GM19240 (cell line): ENCODE measurements at regions not wholly inside any gene's neighbourhood (a gene's known extent, or its start where the extent isn't known, plus 50 kb on each side); places are given as distances from the start of the nearest gene placed in this dataset.
"Not testable (repeated sequence)": the region's sequence is repeated elsewhere in the genome, so short reads cannot be mapped to it uniquely, and the experiment has no call there.

Experiments
- DNase-seq: peaks from one replicate; pipeline ENCODE4 v3.0.0; 2011; ENCODE audit warnings: low spot score; ENCODE audit not compliant: insufficient read length

DNA sequence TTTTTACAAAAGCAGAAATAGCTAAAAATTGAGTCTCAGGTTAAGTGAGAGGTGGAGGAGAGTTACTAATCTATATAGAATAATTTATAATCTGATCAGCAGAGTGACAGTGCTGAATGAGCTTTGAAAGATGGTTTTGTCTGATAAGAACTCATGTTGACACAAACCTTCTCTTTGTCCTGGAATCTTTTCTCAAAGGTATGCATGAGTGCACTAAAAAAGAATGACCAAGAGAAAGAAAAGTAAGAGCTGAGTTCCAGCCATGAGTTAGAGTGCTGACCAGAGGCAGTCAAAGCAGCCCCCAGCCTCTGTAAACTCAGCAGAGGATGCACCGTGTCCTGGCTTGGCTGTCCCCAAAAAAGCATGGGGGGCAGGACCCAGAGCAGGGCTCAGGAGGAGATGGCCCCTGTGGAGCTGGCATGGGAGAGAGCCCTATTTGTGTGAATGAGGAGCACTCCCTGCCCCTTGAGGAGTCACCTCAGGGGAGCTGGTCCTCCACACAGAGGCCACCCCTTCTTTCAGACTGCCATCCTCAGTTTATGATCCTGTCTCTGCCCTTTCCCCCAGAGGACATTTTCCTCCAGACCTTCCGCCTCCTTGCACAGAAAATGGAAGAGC lies 129.8 kb downstream of the SEC23A start:
- no peak for DNase-seq

DNA sequence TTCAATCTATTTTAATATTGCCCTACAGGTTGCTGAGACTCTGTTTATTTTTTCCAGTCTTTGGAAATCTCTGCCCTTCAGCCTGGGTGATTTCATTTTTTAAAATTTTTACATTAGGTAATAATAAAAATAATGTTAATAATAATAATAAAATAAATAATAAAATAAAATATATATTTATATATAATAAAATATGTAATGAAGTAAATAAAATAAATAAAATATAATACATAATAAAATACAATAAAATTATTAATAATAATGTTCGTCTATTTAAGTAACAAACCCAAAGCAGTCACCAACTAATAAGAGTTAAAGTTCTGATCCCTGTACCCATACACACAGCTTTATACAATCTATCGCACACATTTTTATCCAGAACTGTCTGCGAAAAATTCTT lies 130.5 kb downstream of the SEC23A start:
- no peak for DNase-seq

DNA sequence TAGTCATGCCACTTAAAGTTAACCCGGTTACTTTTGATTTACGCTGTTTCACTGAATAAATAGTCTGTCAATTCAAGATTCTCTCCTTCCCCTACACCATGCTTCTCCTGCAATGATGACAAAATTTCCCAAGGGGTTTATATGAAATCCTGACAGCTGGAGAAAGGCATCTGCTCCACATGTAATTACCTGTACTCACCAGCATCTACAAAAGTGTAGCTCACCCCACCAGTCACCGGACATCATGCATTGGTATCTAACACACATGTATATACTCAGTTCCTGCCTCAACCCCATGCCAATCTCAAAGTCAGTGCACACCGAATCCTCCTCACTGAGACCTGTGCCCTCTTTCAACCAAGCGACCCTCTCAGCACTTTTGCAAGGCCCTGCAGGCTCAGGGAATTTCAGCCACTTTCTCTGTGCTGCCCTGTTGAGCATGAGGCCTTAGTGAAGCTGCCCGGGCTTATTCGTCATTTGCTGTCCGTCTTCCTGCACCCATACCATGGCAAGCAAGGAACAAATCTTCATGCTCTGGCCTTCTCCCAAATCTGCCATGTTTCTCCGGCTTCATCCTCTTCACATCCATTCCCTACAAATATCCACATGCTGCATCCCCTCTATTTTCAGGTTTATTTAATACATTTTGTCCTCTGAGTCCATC lies 131.6 kb downstream of the SEC23A start:
- DNase-seq, result no peak

DNA sequence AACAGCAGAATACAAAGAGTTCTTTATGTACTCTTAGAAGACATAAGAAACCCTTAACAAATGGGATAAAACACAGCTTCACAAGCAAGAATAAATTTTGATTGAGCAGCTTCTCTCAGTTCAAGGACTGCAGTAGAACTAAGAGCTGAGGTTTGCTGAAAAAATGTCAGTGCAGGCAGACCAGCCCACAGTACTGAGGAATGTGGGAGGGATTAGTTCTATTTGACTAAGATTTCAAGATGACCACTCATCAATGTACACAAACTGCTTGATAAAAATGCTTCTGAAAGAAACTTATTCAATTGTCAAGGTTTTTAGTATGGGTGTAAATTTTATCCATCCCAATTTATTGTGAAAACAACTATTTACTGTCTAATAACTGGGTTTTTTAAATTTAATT lies 138.4 kb downstream of the SEC23A start:
- DNase-seq, result no peak

DNA sequence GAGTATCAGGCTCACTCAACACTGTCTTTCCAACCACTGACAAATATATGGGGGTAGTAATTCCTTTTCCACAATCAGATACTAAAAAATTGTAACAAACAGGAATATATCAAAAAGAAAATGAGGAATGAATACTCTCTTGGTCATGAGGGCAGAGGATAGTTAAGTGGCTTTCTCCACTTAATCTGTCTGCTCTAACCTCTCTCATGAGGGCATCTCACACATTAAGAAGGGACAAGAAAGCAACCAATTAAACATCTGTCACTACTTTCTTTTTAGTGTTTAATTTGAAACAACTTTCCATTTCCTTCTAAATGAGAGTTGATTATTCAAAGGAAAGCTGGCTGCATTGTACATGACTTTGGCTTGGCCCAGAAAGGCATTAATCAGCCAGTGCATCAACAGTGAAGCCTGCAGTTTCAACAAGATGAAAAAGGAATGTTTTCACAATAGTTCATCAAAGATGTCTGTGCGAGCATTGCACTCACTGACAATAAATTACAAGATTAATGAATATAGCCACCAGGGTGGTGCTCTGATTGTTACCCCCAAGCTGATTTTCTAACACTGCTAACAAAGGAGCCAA lies 142.0 kb downstream of the SEC23A start:
- DNase-seq, result no peak

DNA sequence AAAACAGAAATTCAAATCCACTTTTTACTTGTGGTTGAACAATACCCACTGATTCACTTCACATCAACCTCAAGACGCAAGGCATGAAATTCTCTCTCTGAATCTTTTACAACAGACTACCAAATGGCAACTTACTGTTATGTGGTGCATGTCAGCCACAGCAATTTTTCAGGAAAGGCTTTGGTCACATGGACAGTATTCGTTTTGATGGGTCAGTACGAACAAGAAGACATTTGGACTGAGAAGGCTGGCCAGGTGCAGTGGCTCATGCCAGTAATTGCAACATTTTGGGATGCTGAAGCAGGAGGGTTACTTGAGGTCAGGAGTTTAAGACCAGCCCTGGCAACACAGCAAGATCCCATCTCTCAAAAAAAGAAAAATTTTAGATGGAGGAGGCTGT lies 144.0 kb downstream of the SEC23A start:
- DNase-seq, result no peak

DNA sequence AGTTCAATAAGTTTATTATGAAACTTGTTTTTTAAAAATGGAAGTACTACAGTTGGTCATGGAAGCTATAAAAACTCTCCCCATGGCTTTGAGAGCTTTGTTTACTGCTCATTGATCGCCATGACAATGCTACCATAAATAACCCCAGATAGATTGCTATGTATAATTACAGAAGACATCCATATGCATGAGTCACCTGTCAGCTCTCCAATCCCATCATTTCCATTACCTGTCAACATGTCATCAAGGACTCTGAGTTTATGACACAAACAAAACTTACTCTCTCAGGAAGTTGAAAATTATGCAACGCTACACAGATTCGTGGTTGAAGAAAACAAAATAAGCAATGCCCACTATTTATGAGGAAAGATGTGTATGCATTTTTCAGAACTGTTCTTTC lies 144.4 kb downstream of the SEC23A start:
- no peak for DNase-seq

DNA sequence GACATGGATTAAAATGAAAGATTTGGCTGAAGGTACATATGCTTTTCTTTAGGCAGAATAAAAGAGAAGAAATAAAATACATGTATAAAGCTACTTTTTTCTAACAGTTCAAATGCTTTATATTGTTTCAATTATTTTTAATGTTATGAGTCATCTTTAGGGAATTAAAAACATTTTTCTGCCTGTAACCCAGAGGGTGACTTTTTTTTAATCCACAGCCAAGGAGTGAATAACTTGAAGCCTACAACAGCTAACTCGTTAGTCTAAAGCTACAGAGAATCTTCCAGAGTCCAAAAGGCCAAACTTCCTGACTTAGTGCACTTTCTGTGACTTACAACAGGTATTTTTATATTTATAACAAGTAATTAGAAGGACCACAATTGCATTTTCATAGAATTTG lies 151.6 kb downstream of the SEC23A start:
- DNase-seq, result no peak

DNA sequence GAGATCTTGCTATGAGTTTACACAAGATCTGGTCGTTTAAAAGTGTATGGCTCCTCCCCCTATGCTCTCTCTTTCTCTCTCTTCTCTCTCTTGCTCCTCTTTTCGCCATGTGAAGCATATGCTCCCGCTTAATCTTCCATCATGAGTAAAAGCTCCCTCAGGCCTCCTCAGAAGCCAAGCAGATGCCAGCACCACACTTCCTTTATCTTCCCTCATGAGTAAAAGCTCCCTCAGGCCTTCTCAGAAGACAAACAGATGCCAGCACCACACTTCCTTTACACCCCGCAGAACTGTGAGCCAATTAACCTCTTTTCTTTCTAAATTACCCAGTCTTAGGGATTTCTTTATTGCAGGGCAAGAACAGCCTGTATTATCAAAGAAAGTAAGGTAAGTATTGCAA lies 152.4 kb downstream of the SEC23A start:
- DNase-seq, result no peak

DNA sequence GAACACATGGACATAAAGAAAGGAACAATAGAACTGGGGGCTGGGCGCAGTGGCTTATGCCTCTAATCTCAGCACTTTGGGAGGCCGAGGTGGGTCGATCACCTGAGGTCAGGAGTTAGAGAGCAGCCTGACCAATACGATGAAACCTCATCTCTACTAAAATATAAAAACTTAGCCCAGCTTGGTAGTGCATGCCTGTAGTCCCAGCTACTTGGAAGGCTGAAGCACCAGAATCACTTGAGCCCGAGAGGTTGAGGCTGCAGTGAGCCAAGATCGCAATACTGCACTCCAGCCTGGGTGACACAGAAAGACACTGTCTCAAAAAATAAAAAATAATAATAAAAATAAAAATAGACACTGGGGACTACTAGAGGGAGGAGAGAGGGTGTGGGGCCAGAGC lies 154.5 kb downstream of the SEC23A start:
- DNase-seq, result no peak

DNA sequence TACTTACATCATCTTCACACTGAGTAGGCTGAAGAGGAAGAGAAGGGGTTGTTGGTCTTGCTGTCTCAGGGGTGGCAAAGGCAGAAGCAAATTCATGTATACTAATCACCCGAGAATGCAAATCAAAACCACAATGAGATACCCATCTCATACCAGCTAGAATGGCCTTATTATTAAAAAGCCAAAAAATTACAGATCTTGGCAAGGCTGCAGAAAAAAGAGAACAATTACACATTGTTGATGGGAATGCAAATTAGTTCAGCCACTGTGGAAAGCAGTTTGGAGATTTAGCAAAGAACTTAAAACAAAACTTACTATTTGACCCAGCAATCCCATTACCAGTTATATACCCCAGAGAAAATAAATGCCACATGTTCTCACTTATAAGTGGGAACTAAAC lies 154.9 kb downstream of the SEC23A start:
- DNase-seq, result no peak

DNA sequence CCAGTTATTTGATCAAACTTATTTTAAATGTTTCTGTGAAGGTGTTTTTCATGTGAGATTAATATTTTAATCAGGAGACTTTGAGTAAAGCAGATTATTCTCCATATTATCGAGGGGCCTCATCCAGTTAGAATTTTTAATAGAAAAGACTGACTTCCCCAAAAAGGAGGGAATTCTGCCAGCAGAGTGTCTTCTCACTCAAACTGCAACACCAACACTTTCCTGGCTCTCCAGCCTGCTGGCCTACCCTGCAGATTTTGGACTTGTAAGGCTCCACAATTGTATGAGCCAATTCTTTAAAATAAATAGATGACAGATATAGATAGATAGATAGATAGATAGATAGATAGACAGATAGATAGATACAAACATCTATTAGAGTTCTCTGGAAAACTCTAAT lies 155.7 kb downstream of the SEC23A start:
- no peak for DNase-seq

DNA sequence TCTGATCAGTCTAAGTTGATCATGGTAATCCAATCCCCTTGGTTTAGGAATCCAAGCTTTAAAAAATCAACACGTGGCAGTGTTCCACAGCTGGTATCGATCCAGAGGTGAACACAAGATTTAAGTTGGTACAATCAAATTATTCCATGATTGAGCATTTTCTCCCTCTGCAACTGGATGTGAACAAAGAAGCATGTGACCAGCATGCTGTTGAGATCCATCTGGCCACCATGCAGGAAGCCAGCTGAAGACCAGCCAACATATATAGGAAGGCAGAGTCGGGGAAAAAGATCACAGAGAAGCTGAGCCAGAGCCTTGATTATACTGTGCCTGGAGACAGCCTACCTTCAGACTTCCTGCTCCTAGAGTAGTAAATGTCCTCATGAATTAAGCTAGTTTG lies 158.3 kb downstream of the SEC23A start:
- no peak for DNase-seq

DNA sequence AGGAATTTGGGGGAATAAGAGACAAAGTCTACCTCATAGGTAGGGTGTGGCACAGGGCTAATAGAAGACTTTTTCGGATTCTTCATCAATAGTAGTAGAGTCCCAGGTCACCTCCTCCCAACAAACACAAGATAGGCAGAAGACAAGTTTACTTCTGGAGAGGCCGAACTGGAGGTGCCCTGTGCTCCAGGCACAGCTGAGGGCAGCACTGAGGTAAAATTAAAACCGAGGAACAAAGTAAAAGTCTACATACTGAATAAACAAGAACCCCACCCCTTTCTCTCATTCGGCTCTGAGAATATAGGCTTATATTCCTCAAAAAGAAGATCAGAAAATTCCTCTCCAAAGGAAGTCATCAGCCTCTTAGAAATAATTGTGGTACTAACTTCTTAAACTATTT lies 161.5 kb downstream of the SEC23A start:
- no peak for DNase-seq

DNA sequence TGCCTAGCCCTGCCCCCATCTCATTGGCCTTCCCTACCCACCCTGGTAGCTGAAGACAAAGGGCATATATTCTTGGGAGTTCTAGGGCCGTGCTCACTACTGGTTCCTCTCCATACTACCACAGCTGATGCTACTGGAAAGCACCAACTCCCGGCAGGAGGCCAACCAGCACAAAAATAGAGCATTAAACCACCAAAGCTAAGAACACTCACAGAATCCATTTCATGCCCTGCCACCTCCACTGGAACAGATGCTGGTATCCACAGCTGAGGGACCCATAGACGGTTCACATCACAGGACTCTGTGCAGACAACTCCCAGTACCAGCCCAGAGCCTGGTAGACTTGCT lies 170.4 kb downstream of the SEC23A start:
- DNase-seq, result not testable (repeated sequence)

DNA sequence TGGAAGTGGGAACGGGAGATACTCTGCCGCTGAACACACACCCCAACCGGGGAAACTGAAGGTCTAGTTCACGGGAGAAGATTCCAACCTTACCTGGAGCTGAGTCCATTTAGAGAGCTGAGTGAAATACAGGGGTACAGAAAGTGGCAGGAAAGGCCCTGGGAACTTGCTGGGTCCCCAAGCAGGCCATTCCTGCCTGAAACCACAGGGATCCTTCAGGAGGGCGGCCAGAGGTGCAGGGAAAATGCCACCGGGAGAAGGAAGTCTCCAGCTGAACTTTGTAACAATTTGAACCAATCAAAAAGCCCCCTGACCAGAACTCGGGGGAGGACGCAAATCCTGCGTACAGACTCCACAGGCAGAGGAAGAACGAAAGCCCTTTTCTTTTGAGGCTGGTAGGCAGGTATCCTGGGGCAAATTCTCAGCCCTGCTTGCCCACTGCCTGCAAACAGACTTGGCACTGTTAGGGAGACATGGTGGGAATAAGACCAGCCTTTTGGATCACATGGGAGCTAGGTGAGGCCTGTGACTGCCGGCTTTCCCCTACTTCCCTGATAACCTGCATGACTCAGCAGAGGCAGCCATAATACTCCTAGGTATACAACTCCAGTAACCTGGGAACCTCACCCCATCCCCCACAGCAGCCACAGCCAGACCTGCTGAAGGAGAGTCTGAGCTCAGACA lies 170.9 kb downstream of the SEC23A start:
- no peak for DNase-seq

DNA sequence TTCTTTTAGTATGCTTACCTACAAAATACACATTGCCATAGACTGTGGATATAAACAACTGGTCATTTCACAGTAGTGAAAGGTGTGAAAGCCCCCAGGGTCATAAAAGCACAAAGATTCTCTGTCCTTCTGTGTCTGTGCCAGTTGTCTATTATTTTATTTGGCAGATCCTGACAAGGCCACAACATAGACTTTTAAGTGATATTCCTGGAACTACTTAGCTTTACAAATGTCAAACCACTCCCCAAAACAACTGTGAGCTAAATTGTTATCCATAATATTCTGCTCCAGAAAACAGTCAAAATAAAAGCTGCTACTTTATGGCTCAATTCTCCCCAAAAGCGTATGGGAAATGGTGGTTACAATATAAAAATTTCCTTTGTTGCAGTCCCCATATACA lies 172.1 kb downstream of the SEC23A start:
- no peak for DNase-seq

DNA sequence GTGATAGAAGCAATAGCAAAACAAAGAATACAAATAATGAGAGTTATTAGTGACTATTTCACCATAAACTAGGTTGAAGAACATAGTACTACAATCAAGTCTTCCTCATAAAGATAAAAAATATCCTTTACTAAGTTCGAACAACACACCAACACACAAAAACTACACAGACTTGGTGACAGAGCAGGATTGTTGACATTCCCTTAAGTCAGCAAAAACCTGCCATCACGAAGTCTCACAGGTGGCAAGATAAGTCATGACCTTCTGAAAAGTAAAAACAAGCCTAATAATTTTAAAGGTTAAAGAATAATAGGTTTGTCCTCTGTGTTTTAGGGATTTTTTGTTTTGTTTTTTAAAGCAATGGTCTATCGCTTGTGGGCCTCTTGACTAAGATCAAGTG lies 173.0 kb downstream of the SEC23A start:
- DNase-seq, result no peak

DNA sequence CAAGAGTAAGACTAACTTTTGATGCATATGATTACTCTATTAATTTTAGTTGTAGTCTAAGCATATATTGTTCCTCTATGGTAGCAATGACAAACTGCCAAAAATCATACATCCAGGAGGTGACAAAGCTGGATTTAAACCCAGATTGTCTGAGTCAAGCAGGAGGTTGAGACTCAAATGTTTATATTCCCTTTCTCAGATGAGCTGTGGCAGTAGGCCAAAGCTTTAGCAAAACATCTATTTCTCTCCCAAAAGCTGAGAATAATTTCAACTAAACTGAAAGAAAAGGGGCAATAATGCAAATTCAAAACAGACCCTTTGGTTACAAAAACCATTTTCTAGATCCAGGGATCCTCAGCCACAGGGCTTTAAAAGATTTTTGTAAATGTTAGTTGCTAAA lies 173.6 kb downstream of the SEC23A start:
- DNase-seq, result no peak

DNA sequence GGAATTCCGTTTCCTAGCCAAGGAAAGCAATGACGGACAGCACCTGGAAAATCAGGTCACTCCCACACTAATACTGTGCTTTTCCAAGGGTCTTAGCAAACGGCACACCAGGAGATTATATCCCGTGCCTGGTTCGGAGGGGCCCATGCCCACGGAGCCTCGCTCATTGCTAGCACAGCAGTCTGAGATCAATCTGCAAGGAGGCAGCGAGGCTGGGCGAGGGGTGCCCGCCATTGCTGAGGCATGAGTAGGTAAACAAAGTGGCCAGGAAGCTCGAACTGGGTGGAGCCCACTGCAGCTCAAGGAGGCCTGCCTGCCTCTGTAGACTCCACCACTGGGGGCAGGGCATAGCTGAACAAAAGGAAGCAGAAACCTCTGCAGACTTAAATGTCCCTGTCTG lies 181.1 kb downstream of the SEC23A start:
- not testable (repeated sequence) for DNase-seq

DNA sequence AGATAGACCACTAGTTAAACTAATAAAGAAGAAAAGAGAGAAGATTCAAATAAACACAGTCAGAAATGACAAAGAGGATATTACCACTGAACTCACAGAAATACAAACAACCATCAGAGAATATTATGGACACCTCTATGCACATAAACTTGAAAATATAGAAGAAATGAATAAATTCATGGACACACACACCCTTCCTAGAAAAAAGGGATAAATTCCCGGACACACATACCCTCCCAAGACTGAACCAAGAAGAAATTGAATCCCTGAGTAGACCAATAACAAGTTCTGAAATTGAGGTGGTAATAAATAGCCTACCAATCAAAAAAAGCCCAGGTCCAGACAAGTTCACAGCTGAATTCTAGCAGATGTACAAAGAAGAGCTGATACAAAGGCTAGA lies 187.9 kb downstream of the SEC23A start:
- no peak for DNase-seq

DNA sequence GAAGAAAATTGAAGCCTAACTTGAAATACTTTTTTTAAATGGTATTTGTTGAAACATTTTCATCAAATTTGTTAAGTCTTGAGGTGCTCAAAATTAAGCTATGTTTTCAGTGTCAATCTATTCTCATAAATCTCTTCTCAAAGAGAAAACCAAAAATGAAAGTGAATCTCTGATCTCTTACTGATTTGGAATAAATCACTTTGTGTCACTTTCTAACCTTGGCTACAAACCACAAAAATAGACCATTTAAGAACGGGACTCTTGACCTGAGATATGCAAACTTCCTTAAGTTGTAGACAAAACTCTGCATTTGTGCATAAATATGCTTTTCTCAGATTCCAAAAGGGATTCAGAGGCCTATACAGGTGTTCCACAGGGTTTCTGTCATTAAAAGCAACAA lies 192.9 kb downstream of the SEC23A start:
- DNase-seq, result no peak

DNA sequence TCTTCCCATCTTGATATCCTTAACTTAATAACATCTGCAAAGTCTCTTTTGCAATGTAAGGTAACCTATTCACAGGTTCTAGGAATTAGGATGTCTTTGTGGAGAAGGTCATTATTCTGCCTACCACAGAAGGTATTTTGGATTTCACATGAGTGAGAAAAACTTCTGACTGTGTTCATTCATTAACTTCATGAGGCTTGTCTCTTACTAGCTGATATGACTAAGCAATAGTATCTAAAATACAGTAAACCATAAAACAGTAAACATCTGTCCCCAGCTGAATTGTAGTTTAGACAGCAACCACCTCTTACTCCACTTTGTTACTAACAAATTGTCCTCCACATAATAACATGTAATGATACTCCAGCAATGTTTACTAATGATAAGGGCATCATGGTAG lies 198.1 kb downstream of the SEC23A start:
- DNase-seq, result no peak
